Transverse colon (tissue), 4 donors: ENCODE measurements at regions not wholly inside any gene's neighbourhood (a gene's known extent, or its start where the extent isn't known, plus 50 kb on each side); places are given as distances from the start of the nearest gene placed in this dataset.

Source experiments
- DNase-seq: peaks from one replicate; pipeline ENCODE4 v3.0.0-alpha.2; 2019
- H3K27ac ChIP-seq, 4 donors: fragments of 200-600 bp; sonication (generic); 2 replicates each; pipeline ENCODE4 v1.5.1; 2016 to 2018; ENCODE audit warnings: inconsistent platforms in 4 of 4
- H3K27me3 ChIP-seq: fragments of 200-600 bp; sonication (generic); 2 replicates; pipeline ENCODE4 v1.5.1; 2017; ENCODE audit warnings: inconsistent platforms
- H3K36me3 ChIP-seq, 4 donors: fragments of 200-600 bp; sonication (generic); 2 replicates each; pipeline ENCODE4 v1.5.1; 2017 to 2019; ENCODE audit warnings: inconsistent platforms in 4 of 4
- H3K4me1 ChIP-seq, 4 donors: fragments of 200-600 bp; sonication (generic); 2 replicates each; pipeline ENCODE4 v1.5.1; 2017 to 2020; ENCODE audit warnings: inconsistent platforms in 4 of 4
- H3K4me3 ChIP-seq, 4 donors: fragments of 200-600 bp; sonication (generic); 1 replicate in 1 of 4; 2 replicates in 3 of 4; pipeline versions ENCODE4 v1.5.1 to v1.6.1; 2017 to 2019; ENCODE audit warnings: inconsistent platforms in 4 of 4
- H3K9me3 ChIP-seq, 2 donors: fragments of 200-600 bp; sonication (generic); 2 replicates each; pipeline ENCODE4 v1.5.1; 2017 to 2019; ENCODE audit warnings: inconsistent platforms in 2 of 2
- EP300 ChIP-seq: sonication (generic); formaldehyde crosslinking; IDR thresholded peaks from one replicate; pipeline ENCODE4 v1.6.1; 2017; ENCODE audit warnings: antibody characterized with exemption, low read depth
- POLR2A ChIP-seq: fragments of 450-650 bp; IDR thresholded peaks from one replicate; pipeline ENCODE4 v1.6.1; 2016; ENCODE audit warnings: antibody characterized with exemption, mild to moderate bottlenecking, moderate library complexity
- POLR2AphosphoS5 ChIP-seq, 3 donors: sonication (generic); formaldehyde crosslinking; IDR thresholded peaks; one replicate each; pipeline ENCODE4 v1.6.1; 2016; ENCODE audit warnings: antibody characterized with exemption in 3 of 3
- WGBS, 2 donors: methylation state at CpG; one replicate each; pipeline ENCODE4 v1.1.5; 2018; ENCODE audit warnings: low coverage in 1 of 2; 5-methylcytosine and 5-hydroxymethylcytosine counted together
- in situ Hi-C, 4 donors: fragments of 200-750 bp; cut with MboI; loops; one replicate each; pipeline versions ENCODE4 v1.15.0 to v1.15.1; 2017; ENCODE audit warnings: low sequenced_read_pairs in 3 of 4, low pct_ligation_motif_present in 1 of 4, low pct_unique_long_range_greater_than_20kb in 1 of 4
- intact Hi-C: fragments of 100-400 bp; cut with DNase I; formaldehyde crosslinking; loops from one replicate; pipeline ENCODE4 v1.15.1; 2023; ENCODE audit warnings: low total_unique reads
- TF ChIP-seq, protein P1 (sequence below), 5 experiments: fragments of 200-600 bp in 3 of 5; fragments of 450-650 bp in 2 of 5; sonication (generic) in 3 of 5; IDR thresholded peaks; 1 replicate in 2 of 5; 2 replicates in 3 of 5; pipeline ENCODE4 v1.5.1; 2016 to 2017; ENCODE audit warnings: antibody characterized with exemption in 5 of 5, inconsistent platforms in 3 of 5, mild to moderate bottlenecking in 2 of 5, moderate library complexity in 1 of 5

DNA sequence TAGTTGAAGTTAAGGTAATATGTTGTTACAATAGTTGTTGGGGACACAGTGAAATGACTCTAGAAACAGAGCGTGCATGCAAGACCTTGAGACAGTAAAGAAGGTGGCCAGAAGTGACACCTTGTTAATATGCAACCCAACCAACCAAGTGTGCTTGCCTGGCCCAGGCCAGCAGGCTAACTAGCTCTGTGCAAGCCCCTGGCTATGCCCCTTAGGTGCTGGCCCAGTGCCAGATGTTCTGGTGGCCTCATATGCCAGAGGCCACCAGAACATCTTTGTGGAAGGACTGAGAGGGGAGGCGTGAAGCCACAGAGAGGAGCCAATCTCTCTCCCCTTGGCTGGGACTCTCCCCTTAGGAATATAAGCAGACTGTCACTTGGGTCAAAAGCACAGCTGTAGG is 111.2 kb upstream of the JUN start:
- Histone ChIP-seq H3K4me3 (no peak overlapping the region), H3K27me3 (no peaks in the 10 kb centered on the region), H3K27ac (peak overlapping the region; percentile 74 to 84 (median 83)), H3K4me1 (peaks cover 38 to 72% (median 61%) of the 10 kb centered on the region in 4 donors), H3K9me3 (no peaks in the 10 kb centered on the region), H3K36me3 (no peaks in the 10 kb centered on the region)
- in situ Hi-C loops (no loop called here), intact Hi-C loops (loop anchor here (10.0 kb wide), 1 partner anchor 80 kb away; no protein-coding TSS in a partner anchor)
- WGBS, 2 donors: 57% methylated on average over 2 of the region's 2 CpGs; no CpG with 5 or more reads in 1 of the 2 donors
- DNase-seq: no peak
- TF ChIP-seq EP300: no peak
- no peak for TF ChIP-seq POLR2A
- TF ChIP-seq, protein P1, sequence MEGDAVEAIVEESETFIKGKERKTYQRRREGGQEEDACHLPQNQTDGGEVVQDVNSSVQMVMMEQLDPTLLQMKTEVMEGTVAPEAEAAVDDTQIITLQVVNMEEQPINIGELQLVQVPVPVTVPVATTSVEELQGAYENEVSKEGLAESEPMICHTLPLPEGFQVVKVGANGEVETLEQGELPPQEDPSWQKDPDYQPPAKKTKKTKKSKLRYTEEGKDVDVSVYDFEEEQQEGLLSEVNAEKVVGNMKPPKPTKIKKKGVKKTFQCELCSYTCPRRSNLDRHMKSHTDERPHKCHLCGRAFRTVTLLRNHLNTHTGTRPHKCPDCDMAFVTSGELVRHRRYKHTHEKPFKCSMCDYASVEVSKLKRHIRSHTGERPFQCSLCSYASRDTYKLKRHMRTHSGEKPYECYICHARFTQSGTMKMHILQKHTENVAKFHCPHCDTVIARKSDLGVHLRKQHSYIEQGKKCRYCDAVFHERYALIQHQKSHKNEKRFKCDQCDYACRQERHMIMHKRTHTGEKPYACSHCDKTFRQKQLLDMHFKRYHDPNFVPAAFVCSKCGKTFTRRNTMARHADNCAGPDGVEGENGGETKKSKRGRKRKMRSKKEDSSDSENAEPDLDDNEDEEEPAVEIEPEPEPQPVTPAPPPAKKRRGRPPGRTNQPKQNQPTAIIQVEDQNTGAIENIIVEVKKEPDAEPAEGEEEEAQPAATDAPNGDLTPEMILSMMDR (IDR thresholded peaks at IDR 0.05): no peak
- no peak for TF ChIP-seq POLR2AphosphoS5 (IDR thresholded peaks at IDR 0.05)

DNA sequence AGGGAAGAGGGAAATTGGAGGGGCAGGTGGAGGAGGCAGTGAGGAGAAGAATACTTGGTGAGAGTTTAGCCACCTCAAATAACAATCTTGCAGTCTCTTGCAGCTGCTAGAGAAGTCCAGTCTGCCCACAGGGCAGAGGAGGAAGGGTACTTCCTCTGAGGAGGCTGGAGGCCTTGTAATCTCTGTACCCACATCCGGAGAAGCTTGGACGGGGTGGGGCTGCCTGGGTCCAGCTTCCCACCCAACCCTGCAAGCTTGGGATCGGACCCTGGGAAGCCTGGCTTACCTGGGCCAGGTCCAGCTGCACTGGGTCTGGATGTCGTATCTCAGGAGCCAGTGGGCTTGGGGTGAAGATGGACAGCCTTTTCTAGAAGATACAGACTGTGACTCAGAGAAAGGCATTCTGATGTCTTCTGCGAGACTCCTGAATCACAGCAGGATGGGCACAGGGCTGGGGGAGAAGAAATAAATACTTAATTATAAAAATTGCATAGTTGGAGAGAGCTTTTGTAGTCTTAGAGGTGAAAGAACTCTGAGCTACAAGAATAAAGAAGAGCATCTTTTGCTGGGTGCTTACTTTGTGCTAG is 111.8 kb upstream of the JUN start:
- Histone ChIP-seq H3K4me3 (no peak overlapping the region), H3K27me3 (no peaks in the 10 kb centered on the region), H3K9me3 (no peaks in the 10 kb centered on the region), H3K27ac (peak overlapping the region; percentile 74 to 84 (median 83)), H3K4me1 (peaks cover 43 to 78% (median 67%) of the 10 kb centered on the region in 4 donors), H3K36me3 (no peaks in the 10 kb centered on the region)
- TF ChIP-seq POLR2A (no peak), POLR2AphosphoS5 (IDR thresholded peaks at IDR 0.05) (no peak), EP300 (no peak)
- TF ChIP-seq, protein P1 (IDR thresholded peaks at IDR 0.05): no peak
- WGBS, 2 donors: 75 to 83% methylated on average over 1 to 5 of the region's 5 CpGs
- in situ Hi-C loops: no loop called here
- DNase-seq: no peak
- intact Hi-C loops: loop anchor here (10.0 kb wide), 1 partner anchor 81 kb away; no protein-coding TSS in a partner anchor

DNA sequence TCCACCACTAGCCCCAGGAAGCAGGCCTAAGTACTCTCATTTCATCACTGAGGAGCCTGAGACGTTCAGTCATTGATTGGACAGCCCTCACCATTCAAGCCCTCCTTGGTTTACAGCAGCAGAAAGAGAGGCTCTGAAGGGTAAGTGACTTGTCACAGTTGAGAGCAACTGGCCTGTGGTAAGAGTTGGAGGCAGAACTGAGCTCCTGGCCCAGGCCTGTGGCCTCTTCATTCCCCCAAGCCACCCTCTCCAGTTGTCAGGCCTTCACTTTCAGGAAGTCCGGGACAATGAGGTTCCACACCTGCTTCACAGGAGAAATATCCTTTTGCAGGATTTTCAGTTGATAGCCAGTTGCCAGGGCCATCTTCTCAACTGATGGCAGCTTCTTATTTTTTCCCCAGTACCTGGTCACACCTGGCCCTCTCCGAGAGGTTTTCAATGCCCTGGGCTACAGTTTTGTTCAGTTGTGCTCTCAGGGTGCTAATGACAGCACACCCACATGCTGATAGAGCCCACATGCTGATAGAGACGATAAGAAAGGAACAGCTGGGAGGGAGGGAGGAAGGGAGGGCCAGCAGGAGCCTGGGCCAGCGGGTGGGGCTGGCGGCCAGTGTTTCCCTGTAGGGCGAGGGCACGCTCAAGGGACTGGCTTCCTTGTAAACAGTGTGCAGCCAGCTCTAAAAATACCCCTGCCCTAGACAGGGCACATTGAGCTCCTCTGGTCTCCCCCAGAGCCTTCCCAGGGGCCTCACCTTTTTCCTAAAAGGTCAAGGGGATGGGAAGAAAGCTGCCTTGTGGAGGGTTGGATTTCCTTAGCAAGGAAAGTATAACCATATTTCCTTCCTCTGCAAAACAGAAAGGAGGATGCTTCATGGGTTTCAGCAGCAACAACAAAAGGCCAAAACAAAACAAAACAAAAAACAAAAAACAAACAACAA is 112.7 kb upstream of the JUN start:
- in situ Hi-C loops (no loop called here), intact Hi-C loops (loop anchor here (10.0 kb wide), 1 partner anchor 82 kb away; no protein-coding TSS in a partner anchor)
- TF ChIP-seq POLR2A (no peak), EP300 (peak; percentile 44), POLR2AphosphoS5 (IDR thresholded peaks at IDR 0.05) (peak; percentile 6 to 79 (median 70))
- 14 to 37% methylated on average over 2 to 8 of the region's 8 CpGs for WGBS, 2 donors
- peak; percentile 87 for DNase-seq
- peak overlapping the region; percentile 74 to 84 (median 83) for H3K27ac ChIP-seq
- H3K9me3 ChIP-seq: no peaks in the 10 kb centered on the region
- no peak overlapping the region for H3K4me3 ChIP-seq
- H3K4me1 ChIP-seq: peaks cover 43 to 85% (median 71%) of the 10 kb centered on the region in 4 donors
- no peaks in the 10 kb centered on the region for H3K36me3 ChIP-seq
- no peaks in the 10 kb centered on the region for H3K27me3 ChIP-seq

DNA sequence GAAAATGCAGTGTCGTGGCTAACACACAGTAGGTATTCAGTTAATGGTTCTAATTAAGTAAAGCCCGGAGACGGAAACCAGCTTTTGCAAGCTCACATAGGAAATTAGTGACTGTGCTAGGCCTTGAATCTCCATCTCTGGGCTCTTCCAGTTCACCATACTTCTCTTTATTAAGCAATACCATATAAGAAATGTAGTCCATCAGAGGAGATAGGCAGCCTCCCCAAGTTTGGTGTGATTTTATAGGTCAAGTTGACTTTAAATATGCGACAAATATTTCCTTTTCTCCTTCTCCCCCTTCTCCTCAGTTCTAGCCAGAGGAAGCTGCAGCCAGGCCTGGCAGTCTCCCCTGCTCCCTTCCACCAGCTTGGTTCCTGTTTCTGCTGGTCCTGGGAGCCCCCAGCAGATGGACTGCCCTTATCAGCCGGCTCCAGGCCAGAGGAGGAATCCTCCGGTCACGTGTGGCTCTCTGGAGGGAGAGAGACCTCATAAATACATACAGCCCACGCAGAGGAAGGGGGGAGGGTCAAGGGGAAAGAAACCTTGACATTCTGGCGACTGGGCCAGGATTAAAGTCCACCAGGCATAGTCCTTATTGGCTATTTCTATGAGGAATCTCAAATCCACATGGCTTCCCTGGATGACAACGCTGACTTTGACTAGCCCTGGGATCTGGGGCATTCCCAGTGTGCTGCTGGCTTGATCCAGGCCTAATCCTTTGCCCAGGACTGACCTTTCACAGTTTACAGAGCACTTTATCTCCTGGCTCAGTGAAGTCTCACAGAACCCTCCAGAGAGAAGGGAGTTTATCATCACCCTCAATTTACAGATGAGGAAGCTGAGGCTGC is 115.1 kb upstream of the JUN start:
- Histone ChIP-seq H3K4me3 (no peak overlapping the region), H3K27ac (peak overlapping the region; percentile 84 to 95 (median 84)), H3K4me1 (peaks cover 43 to 85% (median 70%) of the 10 kb centered on the region in 4 donors), H3K27me3 (no peaks in the 10 kb centered on the region), H3K9me3 (no peaks in the 10 kb centered on the region), H3K36me3 (no peaks in the 10 kb centered on the region)
- TF ChIP-seq POLR2AphosphoS5 (IDR thresholded peaks at IDR 0.05) (peak in 1 of 3 donors; percentile 10), EP300 (no peak)
- WGBS, 2 donors: 49 to 52% methylated on average over 4 to 10 of the region's 10 CpGs
- peak; percentile 47 for DNase-seq
- intact Hi-C loops: loop anchor here (10.0 kb wide), 1 partner anchor 84 kb away; no protein-coding TSS in a partner anchor
- in situ Hi-C loops: no loop called here
